GM18909 (cell line): ENCODE measurements at regions not wholly inside any gene's neighbourhood (a gene's known extent, or its start where the extent isn't known, plus 50 kb on each side); places are given as distances from the start of the nearest gene placed in this dataset.
A peak's percentile ranks its signal among the peaks of the same experiment; 100 is the strongest.

ENCODE experiments used
- ATAC-seq: cut with Tn5 transposase; IDR thresholded peaks from one replicate; pipeline ENCODE4 v1.9.1; 2021; ENCODE audit warnings: mild to moderate bottlenecking; ENCODE audit not compliant: unreplicated experiment, poor library complexity

GRCh38 chr2:155830817-155831579, 501.5 kb downstream of the NR4A2 start:
- ATAC-seq = no peak

DNA sequence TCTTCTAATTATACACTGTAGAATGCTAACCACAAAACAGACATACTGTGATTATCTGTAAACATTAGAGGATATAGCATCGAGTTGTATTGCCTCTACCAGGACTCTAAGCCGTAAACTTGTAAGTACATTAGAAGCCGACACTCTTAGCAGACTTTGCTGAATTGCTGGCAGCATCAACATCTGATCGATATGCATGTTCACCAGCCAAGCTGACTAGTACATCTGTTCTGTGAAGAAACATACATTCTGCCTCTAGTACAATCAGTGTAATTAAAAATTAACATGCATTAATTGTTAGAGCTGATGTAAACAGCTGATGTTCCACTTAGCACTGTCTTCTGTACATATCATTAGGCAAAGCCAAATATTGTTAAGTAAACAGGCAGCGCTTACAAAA, 502.2 kb downstream of the NR4A2 start:
- no peak for ATAC-seq

- ATAC-seq = no peak
Observed at GRCh38 chr2:155825876-155826275, 506.6 kb downstream of the NR4A2 start.

DNA sequence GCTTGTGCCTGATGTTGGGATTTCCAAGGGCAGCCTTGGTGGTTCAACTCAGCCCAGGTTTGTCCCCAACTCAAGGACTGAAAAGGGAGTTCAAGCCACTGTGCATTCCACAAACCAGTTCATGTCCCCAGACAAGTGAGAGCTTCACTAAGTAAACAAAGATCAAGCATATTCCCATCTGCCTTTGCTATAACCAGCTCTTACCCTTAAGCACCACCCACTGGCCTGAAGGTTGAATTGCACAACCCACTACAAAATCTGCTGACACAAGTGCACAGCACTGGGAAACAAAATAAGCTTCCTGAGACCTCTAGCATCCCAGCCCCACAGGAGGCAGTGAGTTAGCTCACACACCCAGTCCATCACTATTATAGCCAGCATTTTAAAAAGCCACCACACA, 516.7 kb downstream of the NR4A2 start:
- ATAC-seq = peak; percentile 93

- no peak for ATAC-seq
Observed at GRCh38 chr2:155815275-155815674, 517.2 kb downstream of the NR4A2 start.

GRCh38 chr2:155810411-155810810, 522.1 kb downstream of the NR4A2 start:
- ATAC-seq = no peak

DNA sequence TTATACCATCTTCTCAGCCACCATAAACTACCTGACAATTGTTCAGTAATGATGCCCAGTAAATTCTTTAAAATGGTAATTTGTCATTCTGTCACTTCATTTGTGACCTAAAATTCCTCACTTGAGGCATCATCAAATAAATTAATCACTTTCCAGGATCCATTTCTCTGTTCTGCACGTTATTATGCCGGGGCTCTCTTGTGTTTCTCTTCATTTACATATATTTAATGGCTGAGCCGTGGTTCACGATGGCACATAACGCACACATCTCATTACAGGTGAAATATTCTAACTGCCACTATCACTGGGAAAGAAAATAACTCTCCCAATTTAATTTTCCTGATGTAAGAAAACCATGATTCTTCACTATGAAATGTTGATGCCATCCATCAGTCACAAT, 529.6 kb downstream of the NR4A2 start:
- no peak for ATAC-seq

DNA sequence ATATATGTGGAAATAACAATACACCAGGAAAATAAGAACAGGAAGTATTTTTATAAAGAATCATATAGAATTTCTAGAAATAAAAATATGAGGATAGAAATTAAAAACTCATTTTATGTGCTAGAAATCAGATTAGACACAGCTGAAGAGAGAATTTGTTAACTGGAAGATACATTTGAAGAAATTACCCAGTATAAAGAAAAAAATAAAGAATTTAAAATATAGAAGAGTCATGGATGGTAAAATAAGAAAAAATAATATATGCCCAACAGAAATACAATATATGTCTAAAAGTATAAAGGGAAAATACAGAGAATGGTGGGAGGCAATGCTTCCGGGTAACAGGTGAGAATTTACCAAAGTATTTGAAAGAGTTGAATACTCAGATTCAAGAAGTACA, 539.9 kb downstream of the NR4A2 start:
- ATAC-seq = no peak

GRCh38 chr2:155770516-155770915, 562.0 kb downstream of the NR4A2 start:
- no peak for ATAC-seq

- no peak for ATAC-seq
Observed at GRCh38 chr2:155766342-155767115, 566.0 kb downstream of the NR4A2 start.

- no peak for ATAC-seq
Observed at GRCh38 chr2:155755481-155755880, 577.0 kb downstream of the NR4A2 start.

DNA sequence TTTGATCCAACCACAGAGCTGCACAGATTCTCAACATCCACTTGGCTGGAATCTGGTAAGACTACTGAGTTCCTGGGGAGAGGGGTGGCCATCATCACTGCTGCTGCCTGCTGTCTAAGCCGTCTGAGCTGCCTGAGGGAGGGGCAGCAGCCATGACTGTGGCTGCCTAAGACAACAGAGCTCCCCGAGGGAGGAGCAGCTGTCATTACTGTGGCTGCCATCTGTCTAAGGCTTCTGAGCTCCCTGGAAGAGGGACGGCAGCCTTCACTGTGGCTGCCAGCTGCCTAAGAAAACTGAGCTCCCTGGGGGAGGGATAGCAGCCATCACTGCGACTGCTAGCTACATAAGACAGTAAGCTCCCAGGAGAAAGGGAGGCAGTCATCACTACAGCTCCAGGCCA, 584.4 kb downstream of the NR4A2 start:
- ATAC-seq = no peak

- no peak for ATAC-seq
Observed at GRCh38 chr2:155747531-155747930, 585.0 kb downstream of the NR4A2 start.

DNA sequence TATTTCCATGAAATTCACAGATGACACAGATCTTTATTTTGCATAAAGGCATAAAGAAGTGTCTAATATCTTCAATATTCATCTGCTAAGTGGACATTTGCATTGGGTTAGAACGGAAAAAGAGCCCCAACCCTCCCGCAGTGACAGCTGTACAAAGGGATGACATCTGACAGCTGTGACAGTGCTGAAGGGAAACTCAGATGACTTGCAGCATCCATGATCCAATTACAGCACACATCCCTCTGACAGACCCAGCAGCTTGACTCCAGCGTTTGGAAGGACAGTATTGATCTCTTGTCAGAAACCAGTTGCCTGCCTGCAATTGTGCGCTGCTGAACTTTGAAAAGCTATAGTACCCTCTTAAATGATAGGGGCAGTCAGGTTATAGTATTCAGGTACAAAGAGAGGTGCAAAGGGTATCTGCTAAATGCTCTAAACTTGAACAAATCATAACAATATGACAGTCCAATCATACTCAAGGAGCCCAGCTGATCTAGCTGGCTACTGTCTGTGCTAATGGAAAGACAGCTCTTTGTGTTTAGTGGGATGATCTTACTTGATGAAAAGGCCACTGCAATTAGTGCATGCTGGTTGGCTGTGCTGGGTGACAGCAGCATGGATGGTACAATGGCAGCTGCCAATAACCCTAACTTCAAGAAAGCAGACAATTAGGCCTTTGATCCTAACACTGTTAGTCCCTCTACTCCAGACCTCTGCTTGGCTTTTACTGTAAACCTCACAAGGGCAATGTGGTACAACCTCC, 599.2 kb downstream of the NR4A2 start:
- ATAC-seq = no peak

GRCh38 chr2:155730804-155731203, 601.7 kb downstream of the NR4A2 start:
- ATAC-seq = no peak

GRCh38 chr2:155727187-155727895, 605.2 kb downstream of the NR4A2 start:
- ATAC-seq = no peak

GRCh38 chr2:155722290-155722689, 610.2 kb downstream of the NR4A2 start:
- no peak for ATAC-seq

GRCh38 chr2:155715705-155716104, 616.8 kb downstream of the NR4A2 start:
- no peak for ATAC-seq

GRCh38 chr2:155714983-155715382, 617.5 kb downstream of the NR4A2 start:
- ATAC-seq = no peak

DNA sequence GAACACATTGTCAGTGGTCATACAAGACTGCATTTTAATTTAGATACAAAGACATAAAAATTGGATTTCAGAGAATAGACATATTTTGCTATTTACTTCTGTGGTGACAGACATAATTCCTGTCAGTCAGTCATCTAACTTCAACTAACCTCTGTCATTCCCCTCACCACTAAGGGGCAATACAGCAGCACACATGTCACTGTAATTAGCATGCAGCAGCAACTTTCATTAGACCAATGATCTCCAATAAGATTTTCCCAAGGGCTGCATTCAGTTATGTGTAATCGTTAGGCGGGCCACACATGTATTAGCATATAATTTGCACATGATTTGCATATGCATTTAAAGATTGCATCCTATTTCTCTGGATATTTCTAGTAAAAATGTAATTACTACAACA, 624.5 kb downstream of the NR4A2 start:
- ATAC-seq = no peak
